PC-3 (cell line): ENCODE measurements at regions not wholly inside any gene's neighbourhood (a gene's known extent, or its start where the extent isn't known, plus 50 kb on each side); places are given as distances from the start of the nearest gene placed in this dataset.

Experiments used
- ATAC-seq: fragments of 200-7000 bp; cut with Tn5 transposase; 2 replicates; pipeline ENCODE4 v1.9.1; 2020; ENCODE audit warnings: mild to moderate bottlenecking, moderate library complexity
- BruUV-seq: library from RNA; stranded (reverse); fragments of 400-500 nt; replicated peaks from 2 replicates; lab custom pipeline; 2021; lab: Mats Ljungman, UMichigan
- CTCF ChIA-PET: fragments of 300-600 bp; sonication (Branson Sonifier 250); formaldehyde crosslinking; loops from one replicate; lab custom pipeline; 2022; ENCODE audit warnings: antibody characterized with exemption; lab: Charles Lee
- POLR2A ChIA-PET: fragments of 300-600 bp; sonication (Branson Sonifier 250); formaldehyde crosslinking; loops from one replicate; lab custom pipeline; 2022; ENCODE audit warnings: antibody characterized with exemption; ENCODE audit not compliant: unreplicated experiment; lab: Charles Lee
- DNase-seq: peaks from one replicate; pipeline ENCODE4 v3.0.0-alpha.2; 2015
- H2AFZ ChIP-seq: fragments of 300-600 bp; sonication (generic); 2 replicates; pipeline ENCODE4 v1.6.0; 2016; ENCODE audit warnings: antibody characterized with exemption, low read length
- H3F3A ChIP-seq: fragments of 300-600 bp; sonication (generic); one replicate; pipeline ENCODE4 v1.6.0; 2017; ENCODE audit warnings: antibody characterized with exemption, low read length, control low read depth, mild to moderate bottlenecking; ENCODE audit not compliant: unreplicated experiment
- H3K27ac ChIP-seq: fragments of 300-600 bp; sonication (generic); 2 replicates; pipeline ENCODE4 v1.5.1; 2016; ENCODE audit warnings: mild to moderate bottlenecking, low read length
- H3K27me3 ChIP-seq: fragments of 300-600 bp; sonication (generic); 2 replicates; pipeline ENCODE4 v1.6.1; 2016; ENCODE audit warnings: low read length, mixed read lengths
- H3K36me3 ChIP-seq: fragments of 300-600 bp; sonication (generic); 2 replicates; pipeline ENCODE4 v1.6.1; 2016; ENCODE audit warnings: low read depth, mixed run types, low read length, mixed read lengths
- H3K4me1 ChIP-seq: fragments of 300-600 bp; sonication (generic); 2 replicates; pipeline ENCODE4 v1.5.1; 2016; ENCODE audit warnings: low read length; ENCODE audit not compliant: insufficient read depth
- H3K4me2 ChIP-seq: fragments of 300-600 bp; sonication (generic); 2 replicates; pipeline ENCODE4 v1.6.0; 2016; ENCODE audit warnings: low read length
- H3K4me3 ChIP-seq: fragments of 300-600 bp; sonication (generic); 2 replicates; pipeline ENCODE4 v1.5.1; 2016; ENCODE audit warnings: mild to moderate bottlenecking, low read length, mixed read lengths
- H3K79me2 ChIP-seq: fragments of 300-600 bp; sonication (generic); 2 replicates; pipeline ENCODE4 v1.6.1; 2017; ENCODE audit warnings: low read length, mixed read lengths
- H3K9ac ChIP-seq: fragments of 300-600 bp; sonication (generic); 2 replicates; pipeline ENCODE4 v1.6.0; 2016; ENCODE audit warnings: mild to moderate bottlenecking, low read length
- H3K9me2 ChIP-seq: fragments of 300-600 bp; sonication (generic); replicated peaks from 2 replicates; pipeline ENCODE4 v1.6.1; 2016; ENCODE audit warnings: mixed run types, low read length, mixed read lengths
- H3K9me3 ChIP-seq: fragments of 300-600 bp; sonication (generic); 2 replicates; pipeline ENCODE4 v1.6.1; 2016; ENCODE audit warnings: low read length, mixed read lengths
- H4K20me1 ChIP-seq: fragments of 300-600 bp; sonication (generic); 2 replicates; pipeline ENCODE4 v1.6.1; 2016; ENCODE audit warnings: low read length, mixed read lengths
- EZH2 ChIP-seq: fragments of 300-600 bp; sonication (generic); IDR thresholded peaks from one replicate; pipeline ENCODE4 v1.6.1; 2017; ENCODE audit warnings: antibody characterized with exemption, mild to moderate bottlenecking, low read length; ENCODE audit not compliant: unreplicated experiment
- EZH2phosphoT487 ChIP-seq: fragments of 300-600 bp; sonication (generic); IDR thresholded peaks from 2 replicates; pipeline ENCODE4 v1.6.1; 2018; ENCODE audit warnings: mild to moderate bottlenecking, antibody characterized with exemption, low read length, borderline replicate concordance
- intact Hi-C: fragments of 100-400 bp; cut with micrococcal nuclease; formaldehyde crosslinking; loops from 2 replicates; pipeline ENCODE4 v1.9.0; 2023
- TF ChIP-seq, protein P1 (sequence below): fragments of 300-600 bp; sonication (generic); conservative IDR thresholded peaks from 2 replicates; pipeline ENCODE4 v1.5.1; 2017; ENCODE audit warnings: antibody characterized with exemption, low read depth, mild to moderate bottlenecking, low read length

GRCh38 chr3:176937994-176938393 lies 259.3 kb downstream of the TBL1XR1 start:
- ChIA-PET CTCF (interaction anchor here (0.9 to 1.4 kb wide), 2 partner anchors 65 to 193 kb away, joined by 3 to 9 read pairs; no protein-coding TSS in a partner anchor), POLR2A (no interaction called here)
- H3K27ac ChIP-seq, result no peak overlapping the region
- BruUV-seq, result no TSS peak
- H3K9me3 ChIP-seq, result no peaks in the 10 kb centered on the region
- H3K9me2 ChIP-seq, result no peaks in the 10 kb centered on the region
- ATAC-seq (no peak), DNase-seq (no peak)
- no peaks in the 10 kb centered on the region for H4K20me1 ChIP-seq
- no peak overlapping the region for H3K4me3 ChIP-seq
- no peaks in the 10 kb centered on the region for H3F3A ChIP-seq
- intact Hi-C loops, result loop anchor here (2.0 to 10.0 kb wide), 2 partner anchors 275 to 1447 kb away; no protein-coding TSS in a partner anchor
- H3K36me3 ChIP-seq, result no peaks in the 10 kb centered on the region
- H3K79me2 ChIP-seq, result no peaks in the 10 kb centered on the region
- H3K4me1 ChIP-seq, result peaks cover 4% of the 10 kb centered on the region; the same call in 1 of the 2 replicates
- H3K27me3 ChIP-seq, result no peaks in the 10 kb centered on the region
- no peak overlapping the region for H3K4me2 ChIP-seq
- no peak overlapping the region for H2AFZ ChIP-seq
- TF ChIP-seq, protein P1, sequence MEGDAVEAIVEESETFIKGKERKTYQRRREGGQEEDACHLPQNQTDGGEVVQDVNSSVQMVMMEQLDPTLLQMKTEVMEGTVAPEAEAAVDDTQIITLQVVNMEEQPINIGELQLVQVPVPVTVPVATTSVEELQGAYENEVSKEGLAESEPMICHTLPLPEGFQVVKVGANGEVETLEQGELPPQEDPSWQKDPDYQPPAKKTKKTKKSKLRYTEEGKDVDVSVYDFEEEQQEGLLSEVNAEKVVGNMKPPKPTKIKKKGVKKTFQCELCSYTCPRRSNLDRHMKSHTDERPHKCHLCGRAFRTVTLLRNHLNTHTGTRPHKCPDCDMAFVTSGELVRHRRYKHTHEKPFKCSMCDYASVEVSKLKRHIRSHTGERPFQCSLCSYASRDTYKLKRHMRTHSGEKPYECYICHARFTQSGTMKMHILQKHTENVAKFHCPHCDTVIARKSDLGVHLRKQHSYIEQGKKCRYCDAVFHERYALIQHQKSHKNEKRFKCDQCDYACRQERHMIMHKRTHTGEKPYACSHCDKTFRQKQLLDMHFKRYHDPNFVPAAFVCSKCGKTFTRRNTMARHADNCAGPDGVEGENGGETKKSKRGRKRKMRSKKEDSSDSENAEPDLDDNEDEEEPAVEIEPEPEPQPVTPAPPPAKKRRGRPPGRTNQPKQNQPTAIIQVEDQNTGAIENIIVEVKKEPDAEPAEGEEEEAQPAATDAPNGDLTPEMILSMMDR, result no peak
- no peak for TF ChIP-seq EZH2phosphoT487
- TF ChIP-seq EZH2, result no peak
- no peak overlapping the region for H3K9ac ChIP-seq

- no peak for TF ChIP-seq EZH2phosphoT487
- no peak for TF ChIP-seq EZH2
- TF ChIP-seq, protein P1, result no peak
- POLR2A ChIA-PET, result no interaction called here
- ATAC-seq (no peak), DNase-seq (no peak)
- BruUV-seq, result no TSS peak
- Histone ChIP-seq H3K9ac (no peak overlapping the region), H4K20me1 (no peaks in the 10 kb centered on the region), H3K27ac (no peak overlapping the region), H3K27me3 (no peaks in the 10 kb centered on the region), H3K4me1 (peaks cover 4% of the 10 kb centered on the region; the same call in 1 of the 2 replicates), H3K36me3 (no peaks in the 10 kb centered on the region), H3K4me3 (no peak overlapping the region), H3F3A (no peaks in the 10 kb centered on the region), H3K9me3 (no peaks in the 10 kb centered on the region), H2AFZ (no peak overlapping the region), H3K4me2 (no peak overlapping the region), H3K9me2 (no peaks in the 10 kb centered on the region), H3K79me2 (no peaks in the 10 kb centered on the region)
- CTCF ChIA-PET, result no interaction called here
- intact Hi-C loops, result loop anchor here (10.0 kb wide), 1 partner anchor 1447 kb away; no protein-coding TSS in a partner anchor
Measured at GRCh38 chr3:176937541-176937940, 259.7 kb downstream of the TBL1XR1 start.

GRCh38 chr3:176935194-176935888 lies 261.9 kb downstream of the TBL1XR1 start:
- Histone ChIP-seq H2AFZ (no peak overlapping the region), H3K79me2 (no peaks in the 10 kb centered on the region), H3K4me3 (no peak overlapping the region), H3K9me3 (no peaks in the 10 kb centered on the region), H3K9ac (no peak overlapping the region), H3F3A (no peaks in the 10 kb centered on the region), H3K27ac (no peak overlapping the region), H3K4me2 (no peak overlapping the region), H3K36me3 (no peaks in the 10 kb centered on the region), H4K20me1 (no peaks in the 10 kb centered on the region), H3K4me1 (peaks cover 4% of the 10 kb centered on the region; the same call in 1 of the 2 replicates), H3K27me3 (no peaks in the 10 kb centered on the region), H3K9me2 (no peaks in the 10 kb centered on the region)
- TF ChIP-seq EZH2 (no peak), EZH2phosphoT487 (no peak)
- TF ChIP-seq, protein P1, result no peak
- ChIA-PET CTCF (no interaction called here), POLR2A (no interaction called here)
- ATAC-seq (no peak), DNase-seq (no peak)
- no TSS peak for BruUV-seq
- intact Hi-C loops, result loop anchor here (10.0 kb wide), 1 partner anchor 1449 kb away; no protein-coding TSS in a partner anchor
